ENCODE measurements at regions not wholly inside any gene's neighbourhood (a gene's known extent, or its start where the extent isn't known, plus 50 kb on each side); places are given as distances from the start of the nearest gene placed in this dataset.

DNA sequence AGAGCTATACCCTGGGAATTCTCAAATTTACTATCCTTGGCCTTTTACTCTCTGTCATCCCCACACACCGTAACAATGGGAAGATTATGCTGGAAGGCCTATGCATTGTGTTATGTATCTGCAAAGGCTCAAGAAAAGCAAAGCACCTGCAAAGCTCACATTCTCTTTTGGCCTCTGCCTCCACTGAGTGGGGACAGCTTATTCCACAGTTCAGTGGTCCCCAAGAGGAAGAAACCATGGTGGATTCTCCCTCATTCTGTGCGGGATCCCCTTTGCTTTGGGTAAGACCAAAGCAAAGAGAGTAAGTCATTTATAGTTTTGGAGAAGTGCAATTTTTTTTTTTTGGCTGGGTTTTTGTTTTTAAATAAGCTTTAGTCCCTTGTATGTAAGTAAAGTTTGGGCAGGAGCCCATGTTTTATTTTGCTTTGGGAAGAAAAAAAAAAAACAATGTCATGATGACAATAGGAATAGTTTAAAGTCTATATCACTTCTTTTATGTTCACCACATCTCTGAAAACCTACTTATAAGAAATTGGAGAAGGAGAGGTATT lies 530.6 kb downstream of the FGF9 start (continued):
- no peak for TF ChIP-seq CBX5 (IDR thresholded peaks at IDR 0.05; ENCODE audit: low read depth, low read length)
- no peak for TF ChIP-seq FOSL1 (IDR thresholded peaks at IDR 0.05; ENCODE audit: insufficient read depth, low read depth, low read length)
- TF ChIP-seq HDAC2 (IDR thresholded peaks at IDR 0.05; ENCODE audit: borderline replicate concordance in 1 of 2, low read depth in 2 of 2, low read length in 2 of 2): no peak
- TF ChIP-seq POLR2AphosphoS5 (IDR thresholded peaks at IDR 0.05; ENCODE audit: low read depth, low read length): no peak
- TF ChIP-seq RFX5 (IDR thresholded peaks at IDR 0.05; ENCODE audit: borderline replicate concordance, low read depth, low read length): no peak
- TF ChIP-seq TAF1 (IDR thresholded peaks at IDR 0.05; ENCODE audit: low read depth, low read length): no peak
